Stimulated activated CD4-positive, alpha-beta T cell treated with anti-CD3 and anti-CD28 coated beads, TNF-alpha, amount 100 ng/mL, for 4 hours (primary cell): ENCODE measurements at regions not wholly inside any gene's neighbourhood (a gene's known extent, or its start where the extent isn't known, plus 50 kb on each side); places are given as distances from the start of the nearest gene placed in this dataset.

ENCODE experiments used
- DNase-seq, 3 experiments: peaks; one replicate each; pipeline ENCODE4 v3.0.0-alpha.2; 2020; ENCODE audit warnings: low read depth in 3 of 3

DNA sequence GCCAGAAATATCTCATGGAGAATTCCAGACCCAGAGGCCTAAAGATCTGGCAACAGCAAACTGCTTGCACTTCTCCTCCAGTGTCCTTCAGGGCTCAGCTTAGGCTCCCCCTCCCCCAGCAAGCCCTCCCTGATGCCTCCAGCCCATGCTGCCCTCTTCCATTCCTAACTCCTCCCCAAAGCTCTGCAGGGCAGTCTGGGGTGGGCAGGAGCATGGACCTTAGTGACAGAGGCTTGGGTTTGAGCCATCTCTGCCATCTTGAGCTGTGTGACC is 436.8 kb downstream of the PTPRU start:
- no peak for DNase-seq

DNA sequence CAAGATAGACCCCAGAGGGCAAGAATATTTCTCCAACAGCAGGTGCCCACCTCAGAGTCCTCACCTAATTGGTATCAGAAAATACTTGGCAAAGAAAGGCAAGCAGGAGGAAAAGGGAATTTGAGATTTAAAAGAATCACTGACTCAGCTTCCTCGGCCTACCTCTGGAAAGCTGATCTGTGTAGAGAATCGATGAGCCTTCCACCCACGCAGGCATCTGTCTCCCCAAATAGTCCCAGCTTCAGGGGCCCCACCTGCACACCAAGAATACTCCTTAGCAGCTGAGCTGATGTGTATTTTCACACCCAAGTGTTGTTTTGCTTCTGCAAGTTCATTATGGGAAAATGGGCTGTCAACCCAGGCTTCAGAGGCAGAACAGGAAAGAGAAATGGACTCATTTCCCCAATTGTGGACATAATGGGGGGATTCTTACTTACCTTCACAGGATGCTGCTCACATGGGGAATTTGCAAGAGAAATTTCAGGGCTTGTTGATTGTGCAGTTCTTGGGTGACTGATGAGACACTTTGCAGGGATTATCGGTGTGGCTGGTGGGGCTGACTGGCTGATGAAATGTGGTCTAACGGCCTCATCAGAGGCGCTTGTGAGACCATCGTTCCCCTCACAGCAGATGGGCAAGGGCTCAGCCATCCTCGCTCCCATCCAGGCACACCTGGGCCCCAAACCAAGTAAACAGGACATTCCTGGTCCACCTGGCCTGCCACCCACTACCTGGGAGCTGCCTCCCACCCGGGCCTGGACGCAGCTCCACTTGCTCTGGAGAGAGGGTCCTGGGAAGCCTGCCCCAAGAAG is 436.3 kb downstream of the PTPRU start:
- DNase-seq: no peak

DNA sequence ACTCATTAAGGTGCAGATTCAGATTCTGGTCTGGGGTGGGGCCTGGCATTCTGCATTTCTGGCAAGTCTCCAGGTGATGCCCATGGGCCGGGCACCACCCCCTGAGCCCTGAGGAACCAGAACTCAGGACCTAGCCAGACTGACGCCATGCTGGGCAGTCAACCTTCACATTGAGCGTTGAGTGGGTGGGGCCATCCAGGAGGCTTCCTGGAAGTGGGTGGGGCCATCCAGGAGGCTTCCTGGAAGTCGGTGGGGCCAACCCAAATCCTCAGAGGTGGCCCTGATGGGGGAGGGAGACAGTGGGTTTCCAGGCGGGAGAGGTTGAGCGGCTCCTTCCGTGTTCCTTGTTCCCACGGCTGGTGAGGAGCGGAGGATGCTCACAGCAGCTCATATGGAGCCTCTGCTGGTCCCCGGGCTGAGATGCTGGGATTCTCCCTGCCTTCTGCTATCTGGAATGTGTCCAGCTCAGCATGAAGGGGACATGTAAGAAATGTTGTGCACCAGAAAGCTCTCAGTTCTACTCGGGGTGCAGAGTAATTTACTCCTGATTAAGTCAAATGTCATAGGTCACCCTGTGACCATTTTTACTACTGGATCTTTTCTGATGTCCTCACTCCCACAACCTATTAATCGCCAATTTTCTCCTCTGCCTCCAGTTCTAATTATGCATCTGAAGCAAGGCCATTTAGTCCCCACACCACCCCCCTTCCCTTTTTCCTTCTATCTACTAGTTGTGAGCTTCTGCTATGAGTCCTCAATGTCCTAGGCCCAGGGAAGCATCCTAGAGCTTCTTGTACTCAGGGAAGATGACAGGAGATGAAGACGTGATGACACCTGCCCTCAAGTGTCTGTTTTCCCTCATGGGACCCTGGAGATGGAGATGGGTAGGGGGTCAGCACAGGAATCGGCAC is 435.4 kb downstream of the PTPRU start:
- DNase-seq: no peak

DNA sequence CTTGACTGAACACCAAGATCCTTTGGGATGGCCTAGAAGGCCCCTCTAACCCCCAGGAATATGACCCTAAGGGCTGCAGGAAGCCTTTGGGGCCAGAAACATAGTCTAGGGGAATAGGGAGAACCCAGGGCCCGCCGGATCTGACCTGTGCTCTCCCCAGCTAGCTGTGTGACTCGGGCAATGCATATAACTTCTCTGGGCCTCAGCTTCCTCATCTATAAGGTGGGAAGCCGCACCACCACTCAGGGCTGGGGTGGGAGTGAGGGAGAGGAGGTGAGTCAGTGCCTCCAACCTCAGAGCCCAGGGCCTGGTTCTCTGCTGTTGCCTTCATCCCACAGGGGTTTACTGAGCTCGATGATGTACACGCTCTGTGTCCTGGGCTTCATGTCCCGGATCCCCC is 434.4 kb downstream of the PTPRU start:
- no peak for DNase-seq

DNA sequence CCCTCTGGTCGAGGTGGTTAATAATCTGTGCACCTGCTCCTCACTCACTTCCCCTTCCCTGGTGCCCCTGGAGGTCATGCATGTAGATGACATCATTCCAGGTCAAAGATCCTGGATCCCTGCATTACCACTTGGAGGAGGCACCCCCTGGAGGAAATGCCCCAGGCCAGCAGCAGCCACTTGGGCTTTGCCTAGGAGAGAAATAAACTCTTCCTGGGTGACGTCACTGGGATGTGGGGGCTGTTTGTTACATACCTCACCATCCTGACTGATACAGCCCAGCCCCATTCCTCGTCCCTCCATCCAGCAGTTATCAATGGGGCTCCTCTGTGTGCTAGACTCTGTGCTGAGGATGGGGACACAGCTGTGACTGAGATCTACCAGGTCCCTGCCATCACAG is 433.6 kb downstream of the PTPRU start:
- DNase-seq: no peak

DNA sequence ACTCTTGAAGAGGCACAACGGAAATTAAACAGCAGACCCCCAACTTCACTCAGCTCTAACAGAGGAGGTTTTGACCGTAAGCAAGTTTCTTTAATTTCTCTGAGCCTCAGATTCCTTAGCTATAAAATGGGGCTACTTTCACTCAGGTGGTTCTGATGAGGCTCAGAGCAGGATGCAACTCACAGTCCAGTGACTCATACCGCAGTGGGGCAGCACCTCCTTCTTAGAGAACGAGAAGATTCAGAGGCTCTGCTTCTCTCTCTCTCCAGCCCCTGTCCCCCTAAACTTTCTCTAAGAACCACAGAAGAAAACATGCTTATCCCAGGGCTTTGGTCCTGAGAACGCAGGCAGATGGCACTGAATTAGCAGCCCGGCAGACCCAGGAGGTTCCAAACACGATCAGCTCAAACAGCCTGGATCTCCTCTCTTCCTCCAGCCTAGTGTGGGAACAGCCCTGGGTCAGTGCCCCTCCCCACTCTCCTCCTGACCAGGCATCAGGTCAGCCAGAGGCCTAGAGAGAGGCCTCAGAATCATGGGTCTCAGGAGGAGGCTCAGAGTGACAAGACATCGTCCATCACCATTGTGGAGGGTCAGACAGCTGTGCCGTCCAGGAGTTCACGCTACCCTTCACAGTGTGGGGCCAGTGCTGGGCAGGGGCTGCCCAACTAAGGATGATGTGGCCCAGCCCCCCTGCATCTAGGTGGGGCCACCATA is 433.0 kb downstream of the PTPRU start:
- DNase-seq: no peak

DNA sequence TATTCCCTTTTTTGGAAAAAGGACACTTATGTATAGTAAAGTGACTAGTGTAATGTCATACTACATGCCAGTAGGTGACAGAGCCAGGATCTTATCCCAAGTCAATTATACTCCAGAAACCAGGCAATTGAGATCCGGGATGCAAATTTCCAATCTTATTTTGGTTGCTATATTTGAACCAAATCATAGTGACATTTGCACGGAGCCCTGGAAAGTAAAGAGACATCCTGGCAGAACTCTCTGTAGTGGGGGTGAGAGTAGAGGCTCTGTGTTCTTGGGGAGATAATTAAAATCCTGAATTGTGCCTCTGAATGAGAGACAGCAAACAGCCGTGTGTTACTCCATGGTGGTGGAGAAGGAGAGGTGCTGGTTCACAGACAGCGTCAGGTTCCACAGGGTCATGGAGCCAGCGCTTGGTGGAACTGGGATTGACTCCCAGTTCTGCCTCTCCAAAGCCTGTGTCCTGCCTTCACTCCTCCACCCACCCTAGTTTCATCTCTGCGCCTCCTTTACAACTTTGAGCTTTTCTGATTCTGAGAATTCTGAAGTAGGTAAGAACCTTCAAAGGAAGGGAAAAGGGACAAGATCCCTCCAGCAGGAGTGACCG is 432.3 kb downstream of the PTPRU start:
- no peak for DNase-seq

DNA sequence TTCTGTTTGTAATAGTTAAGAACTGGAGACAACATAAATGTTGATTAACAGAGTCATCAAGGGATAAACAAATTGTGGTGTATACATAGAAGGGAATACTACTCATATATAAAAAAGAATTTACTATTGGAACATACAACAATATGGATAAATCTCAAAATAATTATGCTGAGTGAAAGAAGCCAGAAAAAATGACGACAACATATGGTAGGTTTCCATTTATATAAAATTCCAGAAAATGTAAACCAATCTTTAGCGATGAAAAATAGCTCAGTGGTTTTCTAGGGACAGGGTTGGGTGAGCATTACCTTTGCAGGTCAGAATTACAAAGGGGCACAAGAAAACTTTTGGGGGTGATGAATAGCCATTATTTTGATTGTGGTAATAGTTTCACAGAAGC is 431.6 kb downstream of the PTPRU start:
- DNase-seq: no peak

DNA sequence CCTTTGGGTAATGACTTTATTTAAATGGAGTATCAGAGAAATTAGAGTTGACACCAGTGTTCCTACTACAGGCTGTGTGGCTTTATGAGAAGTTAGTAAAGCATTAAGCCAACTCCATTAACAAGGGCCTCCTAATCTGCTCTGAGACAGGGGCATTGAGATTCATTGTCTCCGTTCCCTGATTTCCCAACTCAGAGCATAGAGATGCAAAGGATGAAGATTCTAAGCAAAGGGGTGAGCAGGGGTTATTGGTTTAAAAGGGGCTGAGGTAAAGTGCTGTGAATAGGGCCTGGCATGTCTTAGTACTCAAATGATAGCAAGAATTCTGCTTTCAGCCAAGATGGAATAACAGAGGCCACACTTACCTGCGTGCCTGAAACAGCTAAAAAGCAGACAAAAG is 428.4 kb downstream of the PTPRU start:
- no peak for DNase-seq

DNA sequence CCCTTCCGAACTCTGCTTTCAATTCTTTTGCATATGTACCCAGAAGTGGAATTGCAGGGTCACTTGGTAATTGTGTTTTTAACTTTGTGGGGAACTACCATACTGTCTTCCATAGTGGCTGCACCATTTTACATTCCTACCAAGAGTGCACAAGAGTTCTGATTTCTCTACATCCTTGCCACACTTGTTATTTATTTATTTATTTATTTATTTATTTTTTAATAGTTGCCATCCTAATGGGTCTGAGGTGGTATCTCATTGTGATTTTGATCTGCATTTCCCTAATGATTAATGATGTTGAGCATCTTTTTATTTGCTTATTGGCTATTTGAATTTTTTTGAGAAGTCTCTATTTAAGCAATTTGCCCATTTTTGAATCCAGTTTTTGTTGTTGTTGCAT is 422.4 kb downstream of the PTPRU start:
- DNase-seq: no peak

DNA sequence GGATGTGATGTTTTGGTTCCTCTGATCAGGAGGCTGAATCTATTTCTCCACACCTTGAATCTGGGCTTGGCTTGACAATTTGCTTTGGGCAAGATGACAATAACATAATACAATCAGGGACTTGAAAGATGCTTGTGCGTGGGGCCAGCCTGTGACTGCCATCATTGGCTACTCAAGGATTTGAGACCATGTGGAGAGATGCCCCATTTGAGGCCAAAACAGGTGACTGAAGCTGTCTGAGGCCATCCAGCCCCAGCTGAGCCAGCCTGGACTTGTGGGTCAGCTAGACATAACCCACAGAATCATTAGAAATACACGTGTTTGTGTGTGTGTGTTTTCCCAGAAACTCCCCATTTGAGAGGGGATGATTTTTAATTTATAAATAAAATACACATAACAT is 421.5 kb downstream of the PTPRU start:
- no peak for DNase-seq

DNA sequence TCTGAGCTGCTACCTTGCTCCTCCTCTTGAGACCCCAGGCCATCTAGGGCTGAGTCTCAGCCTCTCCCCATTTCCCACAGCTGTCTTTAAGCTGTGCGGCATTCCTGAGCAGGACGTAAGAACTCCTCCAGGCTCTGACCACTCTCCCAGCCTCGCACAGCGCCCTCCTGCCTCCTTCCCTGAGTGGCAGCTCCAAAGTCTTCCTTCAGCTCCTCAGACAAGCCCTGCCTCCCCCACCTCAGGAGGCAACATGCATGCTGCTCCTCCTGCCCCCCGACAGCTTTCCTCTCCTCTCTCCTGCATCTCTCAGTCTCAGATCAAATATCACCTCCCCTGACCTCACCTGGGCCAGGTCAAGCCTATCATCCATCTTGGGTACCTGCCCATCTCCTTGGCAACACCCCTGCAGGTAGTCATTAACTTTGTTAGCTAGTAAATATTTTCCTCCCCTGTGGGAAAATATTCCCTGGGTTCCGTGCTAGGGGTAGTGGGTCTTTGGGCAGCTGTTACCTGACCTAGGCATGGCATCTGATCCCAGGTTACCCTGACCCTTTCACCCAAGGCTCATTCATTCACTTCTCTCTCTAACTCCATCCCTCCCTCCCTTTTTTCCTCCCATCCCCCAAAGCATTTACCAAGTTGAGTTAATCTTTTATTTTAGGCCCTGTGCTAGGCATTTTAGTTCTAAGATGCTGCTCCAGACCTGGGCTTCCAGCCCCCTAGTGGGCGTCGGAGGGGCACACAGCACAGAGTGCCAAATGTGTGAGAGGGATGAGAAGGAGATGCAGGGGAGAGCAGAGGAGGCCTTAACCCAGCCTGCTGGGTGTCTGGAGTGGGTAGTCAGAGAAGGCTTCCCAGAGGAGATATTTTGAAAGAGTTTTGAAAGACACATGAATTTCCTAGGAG is 419.9 kb downstream of the PTPRU start:
- no peak for DNase-seq

DNA sequence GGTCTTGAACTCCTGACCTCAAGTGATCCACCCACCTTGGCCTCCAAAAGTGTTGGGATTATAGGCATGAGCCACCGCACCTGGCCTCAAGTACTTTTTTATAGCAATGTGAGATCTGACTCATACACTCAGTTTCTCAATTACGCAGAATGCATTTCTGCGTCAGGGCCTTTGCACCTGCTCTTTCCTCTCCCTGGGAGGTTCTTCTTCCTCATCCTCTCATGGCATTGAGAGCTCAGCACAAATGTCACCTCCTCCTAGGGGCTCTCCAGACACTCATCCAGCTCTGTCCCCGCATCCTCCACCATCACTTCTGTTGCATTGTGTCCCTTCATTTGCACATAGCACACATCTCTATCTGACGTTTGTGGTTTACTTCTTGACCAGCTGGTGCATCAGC is 418.8 kb downstream of the PTPRU start:
- no peak for DNase-seq

DNA sequence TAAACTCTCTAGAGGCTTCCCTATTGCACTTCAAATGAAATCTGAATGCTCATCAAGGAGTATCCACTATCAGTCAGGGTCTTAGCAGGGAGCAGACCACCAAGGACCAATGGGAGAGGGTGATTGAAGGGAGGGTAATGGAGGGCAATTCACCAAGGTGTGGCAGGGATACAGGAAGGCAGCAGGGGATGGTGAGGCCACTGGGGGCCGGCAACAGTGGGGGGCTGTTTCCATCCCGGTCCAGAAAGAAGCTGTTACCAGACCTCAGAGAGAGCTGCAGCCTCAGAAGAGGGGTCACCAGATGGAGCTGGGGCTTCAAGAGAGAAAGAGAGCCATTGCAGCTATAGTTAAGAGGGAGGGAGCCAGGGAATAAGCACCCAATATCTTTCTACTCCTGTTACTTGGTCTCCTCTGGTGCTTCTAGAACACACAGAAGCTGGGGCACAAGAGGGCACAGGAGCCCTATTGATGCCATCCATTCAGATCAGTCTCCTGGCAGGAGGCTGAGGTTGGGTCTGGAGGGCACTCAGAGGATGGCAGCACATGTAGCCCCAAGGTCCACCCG is 417.6 kb downstream of the PTPRU start:
- DNase-seq: no peak

DNA sequence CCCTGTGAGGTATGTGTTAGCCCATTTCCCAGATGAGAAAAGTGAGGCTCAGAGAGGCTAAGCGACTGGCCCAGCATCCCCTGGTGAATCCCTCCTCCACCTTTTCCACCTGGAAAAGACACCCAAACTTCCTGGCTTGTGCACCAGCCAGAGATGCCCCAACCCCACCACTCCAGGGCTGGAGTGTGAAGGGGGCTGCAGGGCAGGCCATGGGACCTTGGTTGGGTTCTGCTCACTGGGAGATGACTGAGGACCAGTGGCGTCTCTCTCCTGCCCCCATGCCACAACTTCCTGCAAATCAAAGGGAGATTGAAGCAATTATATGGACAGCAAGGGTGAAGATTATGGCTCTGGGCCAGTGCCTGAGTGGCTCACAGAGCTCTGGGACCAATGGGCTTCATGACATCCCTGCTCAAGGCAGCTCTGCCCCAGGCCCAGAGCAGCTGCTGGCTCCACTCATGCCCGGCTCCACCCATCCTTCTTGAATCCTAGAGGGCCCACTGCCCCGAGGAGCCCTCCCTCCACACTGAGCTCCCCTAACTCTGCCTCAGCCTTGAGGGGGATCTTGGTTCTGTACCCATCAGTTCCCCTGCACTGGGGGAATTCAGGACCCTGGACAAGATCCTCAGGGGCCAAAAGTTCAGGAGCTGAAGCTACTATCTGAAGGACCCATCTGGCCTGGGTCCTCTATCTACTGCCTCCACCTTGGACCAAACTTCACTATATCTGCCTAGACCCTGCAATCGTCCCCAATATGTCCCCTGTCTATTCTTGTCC is 416.9 kb downstream of the PTPRU start:
- no peak for DNase-seq

DNA sequence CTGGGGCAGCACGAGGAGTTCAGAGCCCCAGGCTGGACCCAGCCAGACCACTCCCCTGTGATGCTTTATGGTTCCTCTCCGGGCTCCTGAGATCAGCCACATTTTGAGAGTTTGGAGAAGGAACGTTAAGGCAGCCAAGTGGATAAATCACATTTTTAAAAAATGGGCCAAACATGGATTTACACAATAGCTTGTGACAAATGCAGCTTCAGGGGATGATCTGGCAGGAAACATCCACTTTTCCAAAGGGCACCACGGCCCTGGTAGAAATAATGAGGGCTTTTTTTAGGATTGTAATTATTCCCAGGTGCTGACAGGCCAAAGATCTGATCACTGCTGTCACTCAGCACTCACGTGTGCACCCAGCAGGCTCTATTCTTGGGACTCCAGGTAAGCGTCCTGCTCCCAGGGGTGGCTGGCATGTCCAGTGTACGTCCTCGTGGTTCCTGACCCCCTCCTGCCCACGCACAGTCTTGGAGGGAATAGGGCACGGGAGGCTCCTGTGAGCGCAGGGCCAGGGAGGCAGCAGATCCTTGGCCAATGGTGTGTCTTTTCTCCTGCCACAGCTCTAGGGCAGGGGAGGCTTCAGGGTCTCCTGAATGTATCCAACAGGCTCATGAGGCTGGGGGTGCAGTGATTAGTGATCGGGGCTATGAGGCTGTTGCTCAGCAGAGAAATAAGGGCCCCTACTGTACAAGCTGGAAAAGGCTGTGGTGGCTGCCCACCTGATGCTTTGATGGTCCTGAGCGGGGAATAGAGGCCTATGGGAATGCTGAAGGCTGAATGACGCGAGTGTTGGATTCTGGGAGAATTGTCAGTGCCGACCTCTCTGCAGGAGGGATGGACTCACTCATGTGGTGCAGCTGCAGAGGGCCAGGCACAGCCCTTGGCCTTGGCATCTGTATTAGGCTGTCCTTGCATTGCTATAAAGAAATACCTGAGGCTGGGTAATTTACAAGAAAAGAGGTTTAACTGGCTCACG is 415.7 kb downstream of the PTPRU start:
- DNase-seq: no peak

DNA sequence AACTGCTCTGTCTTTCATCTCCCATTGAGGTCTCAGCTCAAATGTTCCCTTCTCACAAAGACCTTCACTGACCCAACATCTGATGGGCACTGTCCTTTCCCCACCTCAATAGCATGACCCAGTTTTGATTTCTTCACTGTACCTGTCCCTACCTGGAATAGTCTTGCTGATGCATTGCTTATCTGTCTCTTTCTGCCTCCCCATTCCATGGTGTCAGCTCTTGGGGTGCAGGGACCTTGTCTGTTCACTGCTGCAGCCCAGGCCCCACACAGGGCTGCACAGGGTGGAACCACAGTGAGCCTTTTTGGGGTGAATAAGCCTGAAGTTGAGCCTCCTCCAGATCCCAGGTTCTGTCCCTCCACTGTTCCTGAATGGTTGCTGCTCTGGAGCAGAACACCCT is 414.9 kb downstream of the PTPRU start:
- no peak for DNase-seq

DNA sequence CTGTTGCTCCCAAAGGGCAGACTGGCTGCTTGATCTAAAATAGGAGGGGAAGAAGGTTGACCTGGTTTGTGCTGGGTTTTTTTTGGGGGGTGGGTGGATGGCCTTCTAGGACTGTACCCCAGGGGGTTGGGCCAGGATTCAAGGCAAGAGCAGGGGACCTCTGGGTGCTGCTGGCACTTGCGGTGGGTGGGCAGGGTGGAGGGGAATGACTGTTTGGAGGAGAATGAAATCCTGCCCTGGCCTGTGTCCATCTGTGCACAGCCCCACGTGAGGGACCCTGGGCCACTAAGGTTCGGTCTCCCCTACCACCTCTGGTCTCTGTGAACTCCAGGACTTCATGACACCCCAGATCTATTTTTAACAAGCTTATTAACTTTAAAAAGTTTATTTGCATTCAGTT is 414.2 kb downstream of the PTPRU start:
- no peak for DNase-seq

DNA sequence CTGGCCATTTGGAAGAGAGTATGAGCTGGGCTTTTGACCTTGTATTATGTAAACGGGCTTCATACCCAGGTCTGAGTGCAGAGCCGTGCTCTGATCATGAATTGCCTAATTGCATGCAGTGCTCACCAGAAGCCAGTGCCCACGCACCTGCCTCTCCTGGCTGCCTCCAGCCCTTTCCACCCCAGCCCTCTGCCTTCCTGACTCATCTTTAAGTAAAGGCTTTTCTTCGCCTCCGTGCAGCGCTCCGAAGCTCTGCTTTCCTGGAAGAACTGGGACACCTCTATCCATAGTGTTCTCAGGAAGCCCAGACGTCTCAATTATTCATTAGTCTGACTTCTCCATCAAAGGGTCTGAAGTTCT is 413.7 kb downstream of the PTPRU start:
- DNase-seq: no peak
